GM18502 (cell line): ENCODE measurements at regions not wholly inside any gene's neighbourhood (a gene's known extent, or its start where the extent isn't known, plus 50 kb on each side); places are given as distances from the start of the nearest gene placed in this dataset.

Source experiments
- ATAC-seq: cut with Tn5 transposase; IDR thresholded peaks from one replicate; pipeline ENCODE4 v1.9.1; 2021; ENCODE audit warnings: mild to moderate bottlenecking; ENCODE audit not compliant: unreplicated experiment, poor library complexity

DNA sequence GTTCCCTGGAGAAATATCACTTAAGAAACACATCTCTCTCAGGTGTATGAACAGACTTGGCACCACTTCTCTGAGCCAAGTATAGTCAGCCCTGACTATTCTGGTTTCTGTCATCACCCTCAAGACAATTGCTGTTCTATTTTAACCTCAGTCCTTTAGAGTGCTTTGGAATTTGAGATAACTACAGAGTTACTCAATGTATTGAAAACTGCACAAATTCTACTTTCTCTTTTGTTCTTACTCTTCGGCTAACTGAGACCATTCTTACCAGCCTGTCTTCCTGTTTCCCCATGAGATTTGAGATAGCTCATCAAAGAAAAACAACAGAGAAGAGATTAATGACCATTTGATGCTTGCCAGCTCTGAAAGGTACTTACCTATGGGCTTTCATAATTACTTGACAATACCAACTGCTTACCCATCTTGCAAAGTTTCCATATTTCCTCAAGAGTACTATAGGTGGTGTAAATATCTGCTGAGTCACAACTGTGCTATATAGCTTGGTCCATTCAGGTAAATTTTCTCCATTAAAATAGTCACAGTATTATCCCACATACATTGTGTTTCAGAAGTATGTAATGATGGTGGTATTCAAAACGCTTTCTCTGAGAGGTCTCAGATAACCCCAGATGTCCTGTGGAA is 467.5 kb upstream of the CHST9 start:
- peak; percentile 78 for ATAC-seq

DNA sequence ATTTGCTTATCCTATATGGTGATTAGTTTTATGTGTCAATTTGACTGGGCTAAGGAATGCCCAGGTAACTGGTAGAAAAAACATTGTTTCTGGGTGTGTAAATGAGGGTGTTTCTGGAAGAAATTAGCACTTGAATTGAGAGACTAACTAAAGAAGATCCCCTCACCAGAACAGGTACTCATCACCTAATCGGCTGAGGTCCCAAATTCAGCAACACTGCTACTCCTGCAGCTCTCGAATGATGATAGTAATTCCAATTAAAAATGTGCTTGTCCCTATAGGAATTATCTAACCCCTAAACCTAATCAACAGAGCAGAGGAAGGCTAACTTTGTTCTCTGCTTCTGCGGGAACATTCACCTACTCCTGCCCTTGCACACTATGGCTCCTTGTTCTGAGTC is 464.5 kb upstream of the CHST9 start:
- no peak for ATAC-seq

DNA sequence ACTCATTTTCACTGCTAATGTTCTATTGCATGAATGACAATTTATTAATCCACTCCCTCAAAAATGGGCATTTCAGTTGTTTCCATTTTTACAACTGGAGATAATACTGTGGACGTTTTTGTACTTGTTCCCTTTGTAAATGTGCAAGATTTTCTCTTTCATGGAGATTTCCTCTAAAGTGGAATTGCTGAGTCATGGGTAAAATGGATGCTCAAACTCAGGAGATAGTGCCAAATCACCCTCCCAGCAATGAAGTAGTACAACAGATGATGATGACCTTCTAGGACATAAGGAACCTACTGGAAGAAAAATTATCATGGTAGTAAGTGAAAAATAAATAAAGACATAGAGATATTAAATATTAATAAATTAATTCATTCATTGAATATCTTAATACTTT is 460.8 kb upstream of the CHST9 start:
- no peak for ATAC-seq

DNA sequence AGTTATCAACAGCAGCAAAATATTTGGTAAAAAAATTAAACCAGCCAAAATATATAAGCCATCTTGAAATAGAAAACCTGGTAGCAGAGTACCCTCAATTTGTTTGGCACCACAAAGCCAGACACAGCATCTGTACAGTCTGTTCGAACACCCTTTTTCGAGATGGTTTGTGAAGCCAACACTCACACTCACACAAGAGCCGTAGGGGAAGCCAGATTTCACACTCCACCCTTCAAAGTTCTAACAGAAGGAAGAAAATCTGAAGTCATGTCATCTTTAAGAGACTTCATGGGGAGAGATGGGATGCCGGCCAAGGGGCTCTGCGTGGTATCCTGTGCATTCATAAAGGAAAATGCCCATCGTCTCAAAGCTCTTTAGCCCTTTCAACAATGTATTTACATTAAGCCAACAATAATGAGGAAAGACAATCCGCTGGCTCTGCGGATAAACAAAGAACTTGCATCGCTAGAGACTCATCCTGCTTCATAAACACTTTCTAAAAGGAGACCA is 451.5 kb upstream of the CHST9 start:
- no peak for ATAC-seq

DNA sequence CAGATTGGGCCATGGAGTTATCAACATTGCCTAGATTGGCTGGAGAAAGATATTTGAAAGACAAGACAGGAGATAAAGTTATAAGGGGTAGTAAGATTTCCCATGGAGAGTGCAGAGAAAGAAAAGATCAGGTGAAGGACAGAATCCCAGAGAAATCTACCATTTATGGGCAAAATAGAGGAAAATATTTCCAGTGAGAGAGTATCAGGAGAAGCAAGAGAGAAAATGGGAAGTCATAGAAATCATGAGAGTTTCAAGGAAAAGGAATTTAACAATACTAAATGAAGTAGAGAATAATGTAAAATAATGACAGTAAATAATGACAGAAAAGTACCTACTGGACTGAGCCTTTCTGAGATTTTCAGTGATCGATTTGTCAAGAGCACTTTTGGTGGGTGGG is 447.6 kb upstream of the CHST9 start:
- no peak for ATAC-seq

DNA sequence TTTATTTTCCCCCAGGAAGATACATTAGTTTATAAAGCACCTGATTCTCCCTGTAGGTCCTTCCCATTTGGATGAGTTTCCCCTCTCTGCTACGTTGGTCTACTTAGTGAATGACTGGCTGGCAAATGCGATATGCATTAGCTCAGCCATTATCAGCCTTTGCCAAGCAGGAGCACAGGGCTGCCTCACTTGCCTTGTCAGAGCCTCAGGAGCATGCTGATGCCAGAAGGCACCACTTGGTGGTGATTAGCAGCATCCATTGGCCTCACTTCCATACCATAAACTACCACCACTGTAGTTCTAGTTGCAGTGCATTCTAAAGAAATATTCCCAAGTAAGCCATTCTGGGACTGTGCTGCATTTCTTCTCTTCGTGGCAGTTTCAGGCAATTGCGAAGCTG is 442.8 kb upstream of the CHST9 start:
- ATAC-seq: no peak

DNA sequence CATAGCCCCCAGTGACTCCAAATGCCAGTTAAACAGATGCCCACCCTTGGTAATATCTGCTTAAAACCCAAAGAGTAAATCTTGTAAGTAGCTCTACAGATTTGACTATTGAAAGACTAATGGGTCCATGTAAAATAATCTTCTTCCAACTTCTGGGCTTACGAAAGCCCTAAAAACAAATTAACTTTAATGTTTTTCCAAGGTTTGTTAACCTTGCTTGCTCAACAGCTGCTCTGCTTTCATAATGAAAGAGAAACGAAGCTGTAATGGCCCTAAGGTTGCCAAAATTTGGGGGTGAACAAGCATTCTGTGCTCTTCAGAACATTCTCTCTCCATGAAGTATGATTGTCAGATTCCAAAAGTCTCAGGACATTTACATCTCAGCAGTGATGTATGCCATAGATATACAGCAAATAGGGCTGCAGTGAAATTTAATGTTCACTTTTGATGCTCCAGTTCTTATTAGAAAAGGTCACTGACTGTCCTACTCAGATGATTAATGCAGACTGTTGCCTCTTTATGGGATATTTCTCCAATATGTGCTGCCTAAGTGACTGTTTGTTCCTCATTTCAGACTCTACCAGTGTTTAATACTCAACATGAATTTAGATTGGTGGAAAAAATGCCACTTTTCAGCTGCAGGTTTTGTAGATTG is 436.3 kb upstream of the CHST9 start:
- ATAC-seq: no peak

DNA sequence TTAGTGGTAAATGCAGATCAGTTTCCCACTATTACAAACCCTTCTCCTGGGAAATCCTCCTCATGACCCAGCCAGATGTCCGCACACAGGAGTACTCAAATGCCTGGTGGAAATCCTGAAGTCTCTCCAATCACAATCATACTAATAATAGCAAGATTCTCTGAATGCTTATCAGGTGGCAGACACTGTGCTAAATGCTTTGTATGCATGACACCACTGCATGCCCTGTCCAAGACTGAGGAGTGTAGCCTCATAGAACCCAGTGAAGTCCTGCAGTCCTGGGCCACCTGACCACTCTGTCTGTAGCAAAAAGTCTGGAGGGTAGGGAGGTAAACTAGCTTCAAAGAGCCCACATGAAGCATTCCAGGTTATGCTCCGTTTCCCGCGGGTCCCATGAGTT is 434.8 kb upstream of the CHST9 start:
- no peak for ATAC-seq

DNA sequence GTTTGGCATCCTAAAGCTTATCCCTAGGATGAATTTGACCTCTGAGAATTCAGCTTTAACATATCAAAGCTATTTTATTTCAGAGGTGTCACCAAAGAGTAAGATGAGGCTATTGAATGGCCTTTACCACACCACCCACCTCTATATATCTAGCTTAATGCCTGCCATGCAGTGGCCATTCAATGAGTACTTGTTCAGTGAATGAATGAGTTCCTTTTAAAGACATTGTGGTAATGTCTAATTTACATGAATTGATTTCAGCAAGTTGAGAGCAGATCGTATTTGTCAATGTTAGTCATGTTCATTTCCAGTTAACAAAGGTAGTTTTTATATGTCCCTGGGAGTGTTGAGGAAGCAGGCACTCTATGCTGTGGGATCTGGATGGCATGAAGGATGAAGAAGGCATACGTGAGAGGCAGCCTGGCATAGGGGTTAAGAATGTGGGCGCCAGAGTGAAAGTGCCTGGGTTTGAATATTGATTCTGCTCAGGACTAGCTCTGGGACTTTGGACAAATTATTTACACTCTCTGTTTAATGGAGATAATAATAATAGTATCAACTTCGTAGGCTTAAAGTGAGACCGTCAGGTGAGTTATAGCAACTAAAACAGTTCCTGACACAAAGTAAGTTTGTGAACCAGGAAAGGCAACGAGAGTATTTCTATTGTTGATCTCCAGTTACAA is 434.1 kb upstream of the CHST9 start:
- no peak for ATAC-seq

DNA sequence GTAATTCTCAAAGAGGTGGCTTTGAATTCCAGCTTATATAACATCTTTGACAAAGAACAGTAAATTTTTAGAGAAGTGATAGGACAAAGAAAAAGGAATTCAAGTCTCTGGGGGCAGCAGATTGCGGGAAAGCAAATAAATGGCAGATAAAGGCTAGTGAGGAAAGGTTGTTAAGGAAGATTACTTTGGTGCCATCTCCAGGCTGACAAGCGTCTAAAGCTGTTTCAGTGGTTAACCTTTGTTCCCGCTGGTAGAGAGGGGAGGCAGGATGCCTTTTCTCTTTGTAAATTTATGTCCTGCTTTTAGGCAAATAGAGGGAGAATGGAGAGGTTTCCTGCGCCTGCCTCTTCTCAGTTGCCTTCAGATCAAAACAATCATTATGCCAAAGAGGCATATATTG is 431.2 kb upstream of the CHST9 start:
- no peak for ATAC-seq

DNA sequence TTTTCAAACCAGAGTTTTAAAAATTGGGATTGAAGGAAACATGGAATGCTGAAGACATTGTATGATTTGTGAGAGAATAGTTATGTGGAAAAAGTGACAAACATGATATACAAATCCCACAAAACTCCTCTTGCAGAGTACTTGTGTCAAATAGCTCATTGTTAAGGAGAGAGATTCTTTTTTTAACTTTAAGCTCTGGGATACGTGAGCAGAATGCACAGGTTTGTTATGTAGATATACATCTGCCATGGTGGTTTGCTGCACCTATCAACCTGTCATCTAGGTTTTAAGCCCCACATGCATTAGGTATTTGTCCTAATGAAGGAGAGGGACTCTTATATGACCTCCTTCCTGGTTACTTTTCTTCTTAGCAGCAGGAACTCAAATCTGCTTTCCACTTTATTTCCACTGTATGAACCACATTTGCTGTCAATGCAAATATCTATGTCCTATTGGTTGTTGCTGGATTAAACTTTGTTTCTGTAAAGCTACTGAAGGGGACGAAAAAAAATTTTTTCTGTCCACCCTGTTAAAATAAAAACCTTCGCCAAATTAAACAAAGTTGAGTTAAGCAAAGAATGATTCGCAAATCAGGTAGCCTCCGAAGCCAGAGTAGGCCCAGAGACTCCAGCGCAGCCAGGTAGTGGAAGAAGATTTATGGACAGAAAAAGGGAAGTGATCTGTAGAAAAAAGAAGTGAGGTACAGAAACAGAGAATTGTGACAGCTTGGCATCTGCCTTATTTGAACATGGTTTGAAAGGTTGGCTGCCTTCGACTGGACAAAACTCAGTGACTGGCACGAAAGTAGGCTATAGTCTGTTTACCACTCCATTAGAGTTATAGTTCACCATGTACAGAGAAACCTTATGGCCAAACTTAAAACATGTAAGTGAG is 430.1 kb upstream of the CHST9 start:
- ATAC-seq: no peak

DNA sequence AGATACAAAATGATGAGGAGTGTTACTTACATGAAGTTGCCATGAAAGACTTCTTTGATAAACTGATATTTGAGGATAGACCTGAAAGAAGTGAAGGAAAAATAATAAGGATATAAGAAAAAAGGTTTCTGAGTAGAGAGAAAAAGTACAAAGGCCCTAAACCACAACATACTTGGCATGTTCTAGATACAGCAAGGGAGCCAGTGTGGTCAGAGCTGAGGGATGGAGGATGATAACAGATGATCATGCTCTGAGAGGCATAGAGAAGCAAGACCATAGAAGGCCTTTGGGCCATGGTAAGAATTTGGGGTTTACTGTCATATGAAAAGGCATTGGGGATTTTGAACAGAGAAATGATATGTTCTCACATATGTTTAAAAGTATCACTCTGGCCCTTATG is 424.1 kb upstream of the CHST9 start:
- ATAC-seq: no peak

DNA sequence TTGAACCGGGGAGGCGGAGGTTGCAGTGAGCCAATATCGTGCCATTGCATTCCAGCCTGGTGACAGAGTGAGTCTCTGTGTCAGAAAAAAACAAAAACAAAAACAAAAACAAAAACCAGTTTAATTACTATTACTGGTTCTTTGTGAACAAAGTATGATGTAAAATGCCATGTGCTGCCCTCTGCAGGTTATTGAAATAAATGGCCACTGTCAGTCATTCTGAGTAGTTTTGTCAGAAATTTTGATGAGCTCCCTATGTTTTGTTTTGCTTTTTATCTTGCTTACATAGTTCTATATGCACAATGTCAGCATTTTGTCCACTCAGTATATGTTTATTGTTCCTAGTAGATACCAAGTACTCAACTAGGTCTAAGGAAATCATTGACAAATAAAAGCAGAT is 423.6 kb upstream of the CHST9 start:
- no peak for ATAC-seq

DNA sequence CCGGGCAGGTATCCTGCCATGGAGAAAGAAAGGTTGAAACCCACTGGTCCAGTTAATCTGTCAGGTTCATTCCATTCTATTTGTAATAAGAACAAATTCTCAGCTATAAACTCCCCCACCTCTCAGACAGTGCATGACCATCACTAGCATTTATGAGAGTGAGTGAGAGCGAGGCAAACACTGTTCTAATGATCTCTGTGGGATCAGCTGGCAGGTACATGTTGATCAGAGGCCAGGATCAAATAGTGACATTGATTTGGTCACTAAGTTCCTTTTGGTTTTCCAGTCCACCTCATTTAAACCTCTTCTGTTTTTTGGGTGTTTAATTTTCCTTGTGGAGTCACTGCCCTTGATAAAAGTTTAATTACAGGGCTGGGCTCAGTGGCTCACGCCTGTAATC is 423.1 kb upstream of the CHST9 start:
- ATAC-seq: no peak

DNA sequence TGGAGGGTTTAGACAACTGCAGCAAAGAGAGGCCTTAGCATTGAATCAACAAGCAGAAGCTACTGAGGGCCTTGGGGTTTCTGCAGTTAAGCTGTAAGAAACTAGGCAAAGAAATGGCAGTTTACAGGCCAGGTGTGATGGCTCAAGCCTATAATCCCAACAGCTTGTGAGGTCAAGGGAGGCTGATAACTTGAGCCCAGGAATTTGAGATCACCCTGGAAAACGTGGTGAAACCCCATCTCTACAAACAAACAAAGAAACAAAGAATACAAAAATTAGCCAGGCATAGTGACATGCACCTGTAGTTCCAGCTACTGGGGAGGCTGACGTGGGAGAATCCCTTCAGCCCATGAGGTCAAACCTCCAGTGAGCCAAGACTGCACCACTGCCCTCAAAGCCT is 421.6 kb upstream of the CHST9 start:
- no peak for ATAC-seq

DNA sequence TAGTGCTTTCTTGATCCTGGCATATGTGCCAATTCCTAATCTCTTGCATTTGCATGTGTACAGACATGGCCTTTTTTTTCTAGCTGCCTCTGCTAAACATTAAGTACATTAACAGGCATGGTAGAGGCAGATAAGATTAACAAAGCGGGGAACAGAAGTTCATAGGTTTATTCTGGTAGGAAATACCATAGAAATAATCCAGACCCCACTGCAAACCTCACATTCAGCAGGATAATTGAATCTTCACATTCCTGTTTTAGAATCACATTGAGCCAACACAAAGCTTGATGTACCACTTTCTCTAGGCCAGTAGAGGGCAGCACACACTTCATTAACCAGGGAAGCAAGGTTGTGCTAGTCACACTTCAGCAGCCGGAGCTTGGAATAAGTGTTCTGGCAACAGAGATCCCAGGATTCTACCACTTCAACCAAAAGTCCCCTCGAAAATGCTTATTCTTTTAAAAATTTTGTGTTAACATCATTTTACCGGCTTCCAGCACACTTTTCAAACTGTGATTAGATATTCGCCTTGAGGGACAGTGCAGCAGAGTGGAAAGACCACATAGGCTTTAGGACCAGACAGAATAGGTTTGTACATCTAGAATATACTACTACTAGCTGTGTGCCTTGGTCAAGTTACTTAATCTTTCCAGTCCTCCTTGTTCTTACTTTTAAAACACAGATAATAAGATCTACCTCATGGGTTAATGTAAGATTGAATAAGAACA is 420.2 kb upstream of the CHST9 start:
- peak; percentile 84 for ATAC-seq

DNA sequence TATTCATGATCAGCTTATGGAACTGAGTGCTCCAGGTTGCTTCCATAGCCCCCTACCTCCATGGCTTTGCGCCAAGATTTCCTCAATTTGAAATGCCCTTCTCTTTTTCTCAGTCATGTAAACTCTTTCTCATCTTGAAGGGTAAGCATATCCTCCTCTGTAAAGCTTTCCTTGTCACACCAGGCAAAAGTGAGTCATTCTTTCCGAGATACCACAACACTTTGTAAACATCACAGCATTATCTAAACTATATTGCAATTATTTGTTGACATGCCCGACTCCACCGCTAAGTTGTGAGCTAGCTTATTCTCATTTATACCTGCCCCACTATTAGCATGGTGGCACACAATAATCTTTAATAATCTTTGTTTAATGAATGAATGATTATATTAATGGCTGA is 419.5 kb upstream of the CHST9 start:
- ATAC-seq: no peak

DNA sequence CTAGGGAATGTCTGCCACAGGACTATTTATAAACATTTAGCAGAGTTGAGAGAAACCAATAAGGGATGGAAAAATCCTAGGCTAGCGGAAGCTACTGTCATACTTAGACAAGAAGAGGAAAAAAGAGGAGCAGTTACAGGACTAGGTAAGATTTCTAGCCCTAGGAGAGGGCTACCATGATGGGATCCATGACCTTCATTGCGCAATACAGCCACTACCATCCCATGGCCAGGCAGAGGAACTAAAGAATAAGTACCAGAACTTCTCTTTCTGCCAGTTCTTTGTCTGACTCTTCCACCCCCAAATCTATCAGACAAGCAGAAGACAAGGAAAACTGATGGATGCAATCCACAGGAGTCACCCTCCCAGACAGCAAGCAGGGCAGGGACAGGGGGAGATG is 417.0 kb upstream of the CHST9 start:
- ATAC-seq: no peak

DNA sequence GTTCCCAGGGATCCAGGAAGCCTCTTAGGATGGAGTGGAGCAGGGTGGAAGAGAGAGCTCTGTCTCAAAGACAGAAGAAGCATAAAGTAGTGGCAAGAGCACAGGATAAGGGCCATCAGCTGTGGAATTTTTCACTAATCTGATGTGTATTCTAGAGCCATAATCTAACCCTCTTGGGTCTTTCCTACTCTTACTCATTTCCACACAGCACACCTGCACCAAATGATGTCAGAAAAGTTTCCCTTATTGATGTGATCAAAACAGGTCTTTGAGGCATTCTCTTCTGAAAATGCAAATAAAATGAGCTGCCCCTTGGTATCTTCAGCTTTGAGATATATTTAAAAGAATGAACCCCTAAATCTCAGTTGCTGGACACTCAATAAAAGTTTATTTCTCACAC is 415.1 kb upstream of the CHST9 start:
- no peak for ATAC-seq

DNA sequence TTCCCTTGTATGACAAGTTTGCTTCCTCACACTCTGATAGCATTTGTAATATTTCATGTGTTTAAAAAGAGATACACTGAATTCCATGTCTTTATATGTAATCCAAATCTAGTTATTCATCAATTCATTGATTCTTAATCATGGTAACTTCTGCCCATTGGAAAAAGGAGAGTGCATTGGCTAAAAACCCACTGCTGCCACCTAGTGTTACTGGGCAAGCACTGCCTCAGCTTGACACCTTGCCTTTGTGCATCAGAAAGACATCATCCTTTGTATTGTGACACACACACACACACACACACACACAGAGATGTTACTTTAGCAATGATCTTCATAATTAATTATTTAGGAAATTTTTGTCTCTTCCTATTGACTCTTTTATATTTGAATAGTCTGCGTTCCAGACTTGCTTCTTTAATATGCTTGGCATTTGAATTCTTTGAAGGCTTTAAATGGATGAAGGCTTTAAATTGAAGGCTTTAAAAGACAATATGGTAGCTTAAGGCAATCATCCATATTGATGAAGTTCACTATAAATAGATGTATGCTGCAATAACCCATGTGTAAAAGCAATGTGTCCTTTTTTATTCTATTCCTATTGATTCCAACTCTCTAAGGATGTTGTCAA is 414.2 kb upstream of the CHST9 start:
- ATAC-seq: peak; percentile 83
